Right lobe of liver (tissue), 6 donors: ENCODE measurements at regions not wholly inside any gene's neighbourhood (a gene's known extent, or its start where the extent isn't known, plus 50 kb on each side); places are given as distances from the start of the nearest gene placed in this dataset.

Source experiments
- ATAC-seq, 4 donors: fragments of 200-7000 bp; cut with Tn5 transposase; one replicate each; pipeline ENCODE4 v1.9.1; 2020; ENCODE audit warnings: mild to moderate bottlenecking in 4 of 4, moderate library complexity in 4 of 4
- DNase-seq, 3 donors: peaks; one replicate each; pipeline ENCODE4 v3.0.0-alpha.2; 2020
- H3K27ac ChIP-seq, 3 donors: fragments of 200-600 bp; one replicate each; pipeline ENCODE4 v1.8.0; 2022
- H3K27me3 ChIP-seq, 2 donors: fragments of 200-600 bp; one replicate each; pipeline ENCODE4 v1.8.0; 2022
- H3K36me3 ChIP-seq, 4 donors: fragments of 200-600 bp; sonication (generic) in 1 of 4; one replicate each; pipeline versions ENCODE4 v1.5.1 to v1.8.0; 2017 to 2022; ENCODE audit warnings: control low read depth in 1 of 4
- H3K4me1 ChIP-seq, 4 donors: fragments of 200-600 bp; sonication (generic) in 1 of 4; one replicate each; pipeline versions ENCODE4 v1.5.1 to v1.8.0; 2017 to 2022; ENCODE audit warnings: control low read depth in 1 of 4
- H3K4me3 ChIP-seq, 3 donors: fragments of 200-600 bp; one replicate each; pipeline ENCODE4 v1.8.0; 2022
- H3K9me3 ChIP-seq, 4 donors: fragments of 200-600 bp; sonication (generic) in 1 of 4; one replicate each; pipeline versions ENCODE4 v1.5.1 to v1.8.0; 2017 to 2022; ENCODE audit warnings: control low read depth in 1 of 4
- POLR2A ChIP-seq: fragments of 450-650 bp; IDR thresholded peaks from one replicate; pipeline ENCODE4 v1.6.1; 2017; ENCODE audit warnings: antibody characterized with exemption, mild to moderate bottlenecking
- WGBS: methylation state at CpG from one replicate; pipeline ENCODE4 v1.1.6; 2018; ENCODE audit warnings: low coverage, low lambda C conversion rate; ENCODE audit not compliant: insufficient coverage; ENCODE audit errors: missing lambda C conversion rate; 5-methylcytosine and 5-hydroxymethylcytosine counted together
- intact Hi-C, 2 donors: fragments of 100-400 bp; cut with DNase I; formaldehyde crosslinking; loops; one replicate each; pipeline versions ENCODE4 v1.11.2 to v1.14.1; 2022
- TF ChIP-seq, protein P1 (sequence below), 4 donors: fragments of 200-600 bp in 3 of 4; fragments of 450-650 bp in 1 of 4; IDR thresholded peaks; one replicate each; pipeline versions ENCODE4 v1.5.1 to v1.8.0; 2016 to 2022; ENCODE audit warnings: antibody characterized with exemption in 4 of 4, mild to moderate bottlenecking in 2 of 4
- donor health status: DM: no; HTN: yes; CAD: no.
- donor health status: DM: no; HTN: no; CAD: no.
- donor health status: DM: no; HTN: no; CAD: no.
- donor health status: DM: no; HTN: yes; CAD: no.
- donor health status: DM: no; HTN: yes; CAD: no.

DNA sequence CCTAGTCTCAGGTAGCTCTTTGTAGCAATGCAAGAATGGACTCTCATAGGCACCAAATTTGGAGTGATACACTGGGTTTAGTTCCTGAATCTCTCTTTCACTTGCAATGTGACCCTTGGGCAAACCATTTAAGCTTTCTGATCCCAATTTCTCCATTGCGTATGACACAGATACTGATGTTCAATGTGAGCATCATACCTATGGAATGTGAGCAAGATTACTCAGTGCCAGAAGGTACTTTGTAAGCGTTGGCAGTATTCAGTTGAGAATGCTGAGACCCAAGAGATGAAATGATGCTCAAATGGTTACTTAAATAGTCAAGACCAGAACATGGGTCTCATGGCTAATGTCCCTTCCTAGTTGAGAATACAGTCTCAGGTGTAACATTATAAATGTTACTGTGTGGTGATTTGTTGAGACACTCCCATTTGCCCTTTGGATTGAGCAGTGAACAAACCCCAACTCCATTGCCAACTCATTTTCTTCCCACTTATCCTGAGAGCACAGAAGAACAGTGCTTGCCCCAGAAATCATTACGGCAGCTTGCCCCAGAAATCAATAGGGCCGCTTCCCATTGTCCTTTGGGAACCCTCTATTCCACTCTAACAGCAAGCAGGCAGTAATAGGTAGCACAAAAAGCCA is 134.1 kb downstream of the SOX9 start:
- no peak for DNase-seq
- intact Hi-C loops: no loop called here
- TF ChIP-seq POLR2A: no peak
- TF ChIP-seq, protein P1, sequence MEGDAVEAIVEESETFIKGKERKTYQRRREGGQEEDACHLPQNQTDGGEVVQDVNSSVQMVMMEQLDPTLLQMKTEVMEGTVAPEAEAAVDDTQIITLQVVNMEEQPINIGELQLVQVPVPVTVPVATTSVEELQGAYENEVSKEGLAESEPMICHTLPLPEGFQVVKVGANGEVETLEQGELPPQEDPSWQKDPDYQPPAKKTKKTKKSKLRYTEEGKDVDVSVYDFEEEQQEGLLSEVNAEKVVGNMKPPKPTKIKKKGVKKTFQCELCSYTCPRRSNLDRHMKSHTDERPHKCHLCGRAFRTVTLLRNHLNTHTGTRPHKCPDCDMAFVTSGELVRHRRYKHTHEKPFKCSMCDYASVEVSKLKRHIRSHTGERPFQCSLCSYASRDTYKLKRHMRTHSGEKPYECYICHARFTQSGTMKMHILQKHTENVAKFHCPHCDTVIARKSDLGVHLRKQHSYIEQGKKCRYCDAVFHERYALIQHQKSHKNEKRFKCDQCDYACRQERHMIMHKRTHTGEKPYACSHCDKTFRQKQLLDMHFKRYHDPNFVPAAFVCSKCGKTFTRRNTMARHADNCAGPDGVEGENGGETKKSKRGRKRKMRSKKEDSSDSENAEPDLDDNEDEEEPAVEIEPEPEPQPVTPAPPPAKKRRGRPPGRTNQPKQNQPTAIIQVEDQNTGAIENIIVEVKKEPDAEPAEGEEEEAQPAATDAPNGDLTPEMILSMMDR (IDR thresholded peaks at IDR 0.05): no peak
- no peak for ATAC-seq
- no peaks in the 10 kb centered on the region for H3K36me3 ChIP-seq
- no peaks in the 10 kb centered on the region for H3K9me3 ChIP-seq
- no peak overlapping the region for H3K4me3 ChIP-seq
- WGBS: 75% methylated on average over 4 of the region's 4 CpGs
- no peaks in the 10 kb centered on the region for H3K27me3 ChIP-seq
- H3K4me1 ChIP-seq: no peaks in the 10 kb centered on the region
- H3K27ac ChIP-seq: no peak overlapping the region

- no peaks in the 10 kb centered on the region for H3K27me3 ChIP-seq
- H3K4me3 ChIP-seq: no peak overlapping the region
- no peak overlapping the region for H3K27ac ChIP-seq
- TF ChIP-seq, protein P1 (IDR thresholded peaks at IDR 0.05): no peak
- TF ChIP-seq POLR2A: no peak
- ATAC-seq (no peak), DNase-seq (no peak)
- no peaks in the 10 kb centered on the region for H3K4me1 ChIP-seq
- no peaks in the 10 kb centered on the region for H3K36me3 ChIP-seq
- H3K9me3 ChIP-seq: no peaks in the 10 kb centered on the region
- intact Hi-C loops: no loop called here
- WGBS: 71% methylated on average over 3 of the region's 3 CpGs
Observed at GRCh38 chr17:72255481-72255880, 134.7 kb downstream of the SOX9 start.

DNA sequence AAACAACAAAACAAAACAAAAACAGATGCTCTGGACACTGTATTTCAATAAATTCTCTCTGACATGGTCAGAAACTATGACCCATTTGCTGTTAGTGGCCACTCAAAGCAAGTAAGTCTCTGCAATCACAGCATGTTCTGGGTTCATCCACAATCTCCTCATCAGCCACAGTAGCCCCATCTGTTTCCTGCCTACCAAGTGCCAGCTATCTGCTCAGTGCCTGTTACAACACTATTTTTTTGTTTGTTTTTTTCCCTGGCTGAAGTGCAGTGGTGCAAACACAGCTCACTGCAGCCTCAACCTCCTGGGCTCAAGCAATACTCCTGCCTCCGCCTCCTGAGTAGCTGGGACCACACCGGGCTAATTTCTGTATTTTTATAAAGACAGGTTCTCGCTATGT is 137.9 kb downstream of the SOX9 start:
- Histone ChIP-seq H3K4me3 (no peak overlapping the region), H3K27ac (no peak overlapping the region), H3K36me3 (no peaks in the 10 kb centered on the region), H3K9me3 (no peaks in the 10 kb centered on the region), H3K27me3 (peaks cover 0 to 3% of the 10 kb centered on the region in 2 donors), H3K4me1 (no peaks in the 10 kb centered on the region)
- ATAC-seq (peak in 3 of 4 donors; percentile 29 to 72 (median 65)), DNase-seq (no peak)
- TF ChIP-seq, protein P1 (IDR thresholded peaks at IDR 0.05): no peak
- TF ChIP-seq POLR2A: no peak
- 75% methylated on average over 3 of the region's 3 CpGs for WGBS
- intact Hi-C loops: no loop called here

DNA sequence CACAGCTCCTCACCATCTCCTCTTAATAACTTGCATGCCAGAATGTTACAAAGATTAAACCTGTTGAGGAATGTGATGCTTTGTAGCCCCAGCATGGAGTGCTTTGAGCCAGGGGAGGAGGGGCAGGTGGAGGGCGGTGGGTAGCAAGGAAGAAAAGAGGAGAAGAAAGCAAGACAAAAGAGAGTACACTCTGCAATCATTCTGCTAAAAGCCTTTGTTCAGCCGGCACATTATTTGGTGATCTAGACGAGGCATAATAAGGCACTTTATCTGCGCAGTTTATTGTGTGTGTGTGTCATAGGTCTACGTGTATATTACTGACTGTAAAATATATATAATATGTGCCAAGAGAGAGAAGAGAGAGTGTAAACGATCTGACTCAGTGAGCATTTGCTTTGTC is 139.1 kb downstream of the SOX9 start:
- H3K4me3 ChIP-seq: no peak overlapping the region
- ATAC-seq (no peak), DNase-seq (no peak)
- H3K36me3 ChIP-seq: no peaks in the 10 kb centered on the region
- TF ChIP-seq POLR2A: no peak
- TF ChIP-seq, protein P1 (IDR thresholded peaks at IDR 0.05): no peak
- H3K27me3 ChIP-seq: peaks cover 0 to 3% of the 10 kb centered on the region in 2 donors
- WGBS: 55% methylated on average over 5 of the region's 6 CpGs
- H3K4me1 ChIP-seq: no peaks in the 10 kb centered on the region
- intact Hi-C loops: no loop called here
- H3K27ac ChIP-seq: no peak overlapping the region
- H3K9me3 ChIP-seq: no peaks in the 10 kb centered on the region

GRCh38 chr17:72262766-72263165 is 141.9 kb downstream of the SOX9 start:
- Histone ChIP-seq H3K27me3 (peaks cover 0 to 3% of the 10 kb centered on the region in 2 donors), H3K4me1 (no peaks in the 10 kb centered on the region), H3K9me3 (no peaks in the 10 kb centered on the region), H3K27ac (no peak overlapping the region), H3K4me3 (no peak overlapping the region), H3K36me3 (no peaks in the 10 kb centered on the region)
- TF ChIP-seq, protein P1 (IDR thresholded peaks at IDR 0.05): no peak
- TF ChIP-seq POLR2A: no peak
- ATAC-seq (no peak), DNase-seq (no peak)
- intact Hi-C loops: no loop called here
